ENCODE measurements at regions not wholly inside any gene's neighbourhood (a gene's known extent, or its start where the extent isn't known, plus 50 kb on each side); places are given as distances from the start of the nearest gene placed in this dataset.

GRCh38 chr12:13371797-13372196 is 175.3 kb downstream of the EMP1 start:
- no peaks in the 10 kb centered on the region for H3K36me3 ChIP-seq
- no peaks in the 10 kb centered on the region for H3K9me3 ChIP-seq
- H3K4me1 ChIP-seq: no peaks in the 10 kb centered on the region
- intact Hi-C loops (cut with DNase I; ENCODE audit: low total_unique reads): no loop called here
- H3K27me3 ChIP-seq: no peaks in the 10 kb centered on the region
- no peak for TF ChIP-seq POLR2AphosphoS5 (IDR thresholded peaks at IDR 0.05)
- H3K27ac ChIP-seq: no peak overlapping the region
- no peak overlapping the region for H3K4me3 ChIP-seq
- DNase-seq (ENCODE audit: low spot score in 2 of 2): no peak

GRCh38 chr12:13371367-13371766 is 174.8 kb downstream of the EMP1 start:
- TF ChIP-seq CTCF (IDR thresholded peaks at IDR 0.05) (no peak), POLR2A (IDR thresholded peaks at IDR 0.05) (no peak), POLR2AphosphoS5 (IDR thresholded peaks at IDR 0.05) (no peak)
- no peak overlapping the region for H3K27ac ChIP-seq
- no peaks in the 10 kb centered on the region for H3K9me3 ChIP-seq
- no peaks in the 10 kb centered on the region for H3K36me3 ChIP-seq
- DNase-seq (ENCODE audit: low spot score in 2 of 2): no peak
- no peak overlapping the region for H3K4me3 ChIP-seq
- intact Hi-C loops (cut with DNase I; ENCODE audit: low total_unique reads): no loop called here
- H3K4me1 ChIP-seq: no peaks in the 10 kb centered on the region
- no peaks in the 10 kb centered on the region for H3K27me3 ChIP-seq

- no peaks in the 10 kb centered on the region for H3K4me1 ChIP-seq
- no peaks in the 10 kb centered on the region for H3K9me3 ChIP-seq
- TF ChIP-seq POLR2A (IDR thresholded peaks at IDR 0.05) (no peak), CTCF (IDR thresholded peaks at IDR 0.05) (no peak), POLR2AphosphoS5 (IDR thresholded peaks at IDR 0.05) (no peak)
- H3K36me3 ChIP-seq: no peaks in the 10 kb centered on the region
- intact Hi-C loops (cut with DNase I; ENCODE audit: low total_unique reads): no loop called here
- H3K4me3 ChIP-seq: no peak overlapping the region
- no peaks in the 10 kb centered on the region for H3K27me3 ChIP-seq
- no peak overlapping the region for H3K27ac ChIP-seq
- no peak for DNase-seq (ENCODE audit: low spot score in 2 of 2)
Observed at GRCh38 chr12:13369474-13370056, 173.0 kb downstream of the EMP1 start.

GRCh38 chr12:13368971-13369370 is 172.4 kb downstream of the EMP1 start:
- no peak for TF ChIP-seq POLR2AphosphoS5 (IDR thresholded peaks at IDR 0.05)
- no peak for TF ChIP-seq CTCF (IDR thresholded peaks at IDR 0.05)
- no peak for TF ChIP-seq POLR2A (IDR thresholded peaks at IDR 0.05)
- H3K27ac ChIP-seq: no peak overlapping the region
- no peak for DNase-seq (ENCODE audit: low spot score in 2 of 2)
- no peaks in the 10 kb centered on the region for H3K9me3 ChIP-seq
- no peaks in the 10 kb centered on the region for H3K27me3 ChIP-seq
- no peaks in the 10 kb centered on the region for H3K36me3 ChIP-seq
- H3K4me1 ChIP-seq: no peaks in the 10 kb centered on the region
- intact Hi-C loops (cut with DNase I; ENCODE audit: low total_unique reads): no loop called here
- H3K4me3 ChIP-seq: no peak overlapping the region

- Histone ChIP-seq H3K4me1 (no peaks in the 10 kb centered on the region), H3K4me3 (no peak overlapping the region), H3K36me3 (no peaks in the 10 kb centered on the region), H3K27me3 (no peaks in the 10 kb centered on the region), H3K9me3 (no peaks in the 10 kb centered on the region), H3K27ac (no peak overlapping the region)
- TF ChIP-seq POLR2AphosphoS5 (IDR thresholded peaks at IDR 0.05) (no peak), POLR2A (IDR thresholded peaks at IDR 0.05) (no peak), CTCF (IDR thresholded peaks at IDR 0.05) (no peak)
- no peak for DNase-seq (ENCODE audit: low spot score in 2 of 2)
- intact Hi-C loops (cut with DNase I; ENCODE audit: low total_unique reads): no loop called here
Observed at GRCh38 chr12:13368431-13368830, 171.9 kb downstream of the EMP1 start.

GRCh38 chr12:13367973-13368372 is 171.4 kb downstream of the EMP1 start:
- no peak overlapping the region for H3K27ac ChIP-seq
- DNase-seq (ENCODE audit: low spot score in 2 of 2): no peak
- H3K36me3 ChIP-seq: no peaks in the 10 kb centered on the region
- no peaks in the 10 kb centered on the region for H3K4me1 ChIP-seq
- H3K9me3 ChIP-seq: no peaks in the 10 kb centered on the region
- H3K4me3 ChIP-seq: no peak overlapping the region
- TF ChIP-seq POLR2AphosphoS5 (IDR thresholded peaks at IDR 0.05): no peak
- intact Hi-C loops (cut with DNase I; ENCODE audit: low total_unique reads): no loop called here
- no peaks in the 10 kb centered on the region for H3K27me3 ChIP-seq

All from breast epithelium (tissue), 4 donors.